GM19463 (cell line): ENCODE measurements at regions not wholly inside any gene's neighbourhood (a gene's known extent, or its start where the extent isn't known, plus 50 kb on each side); places are given as distances from the start of the nearest gene placed in this dataset.
"Not testable (repeated sequence)": the region's sequence is repeated elsewhere in the genome, so short reads cannot be mapped to it uniquely, and the experiment has no call there.

Experiments used
- ATAC-seq: cut with Tn5 transposase; IDR thresholded peaks from one replicate; pipeline ENCODE4 v1.9.1; 2021; ENCODE audit warnings: mild to moderate bottlenecking, moderate library complexity; ENCODE audit not compliant: unreplicated experiment

- no peak for ATAC-seq
These were observed 322.0 kb upstream of the FKBP1C start for GRCh38 chr6:62889240-62889639.

GRCh38 chr6:62891065-62891647 is 320.1 kb upstream of the FKBP1C start:
- no peak for ATAC-seq

- ATAC-seq: no peak
These were observed 317.2 kb upstream of the FKBP1C start for GRCh38 chr6:62894114-62894513.

- no peak for ATAC-seq
These were observed 308.0 kb upstream of the FKBP1C start for GRCh38 chr6:62903266-62903665.

- ATAC-seq: no peak
These were observed 306.6 kb upstream of the FKBP1C start for GRCh38 chr6:62904687-62905086.

GRCh38 chr6:62914530-62914929 is 296.7 kb upstream of the FKBP1C start:
- ATAC-seq: no peak

- no peak for ATAC-seq
These were observed 287.5 kb upstream of the FKBP1C start for GRCh38 chr6:62923728-62924127.

GRCh38 chr6:62940848-62941247 is 270.4 kb upstream of the FKBP1C start:
- no peak for ATAC-seq

GRCh38 chr6:62942000-62942399 is 269.3 kb upstream of the FKBP1C start:
- no peak for ATAC-seq

GRCh38 chr6:62968834-62969233 is 242.4 kb upstream of the FKBP1C start:
- no peak for ATAC-seq

- peak; percentile 45 for ATAC-seq
These were observed 239.2 kb upstream of the FKBP1C start for GRCh38 chr6:62971976-62972658.

GRCh38 chr6:62974452-62974851 is 236.8 kb upstream of the FKBP1C start:
- peak; percentile 54 for ATAC-seq

GRCh38 chr6:62976566-62976965 is 234.7 kb upstream of the FKBP1C start:
- ATAC-seq: peak; percentile 20

- peak; percentile 32 for ATAC-seq
These were observed 232.3 kb upstream of the FKBP1C start for GRCh38 chr6:62978920-62979319.

- ATAC-seq: peak; percentile 49
These were observed 231.2 kb upstream of the FKBP1C start for GRCh38 chr6:62980093-62980492.

GRCh38 chr6:62980724-62981123 is 230.5 kb upstream of the FKBP1C start:
- peak; percentile 47 for ATAC-seq

GRCh38 chr6:62982951-62983350 is 228.3 kb upstream of the FKBP1C start:
- ATAC-seq: no peak

GRCh38 chr6:62991696-62992095 is 219.6 kb upstream of the FKBP1C start:
- not testable (repeated sequence) for ATAC-seq

GRCh38 chr6:62993951-62994350 is 217.3 kb upstream of the FKBP1C start:
- ATAC-seq: no peak

- peak; percentile 64 for ATAC-seq
These were observed 213.2 kb upstream of the FKBP1C start for GRCh38 chr6:62998022-62998421.

GRCh38 chr6:62999242-62999641 is 212.0 kb upstream of the FKBP1C start:
- ATAC-seq: not testable (repeated sequence)

- ATAC-seq: peak; percentile 35
These were observed 211.5 kb upstream of the FKBP1C start for GRCh38 chr6:62999796-63000195.

- not testable (repeated sequence) for ATAC-seq
These were observed 205.3 kb upstream of the FKBP1C start for GRCh38 chr6:63006018-63006417.
